OCI-LY3 (cell line): ENCODE measurements at regions not wholly inside any gene's neighbourhood (a gene's known extent, or its start where the extent isn't known, plus 50 kb on each side); places are given as distances from the start of the nearest gene placed in this dataset.
A peak's percentile ranks its signal among the peaks of the same experiment; 100 is the strongest.

Source experiments
- H2AFZ ChIP-seq: fragments of 200-600, 300-600 bp; shearing (Covaris generic); 2 replicates; pipeline ENCODE4 v1.6.0; 2014; ENCODE audit warnings: antibody characterized with exemption, low read depth, low read length
- H3K27ac ChIP-seq: fragments of 200-600, 300-600 bp; sonication (generic); 2 replicates; pipeline ENCODE4 v1.5.1; 2014; ENCODE audit warnings: mild to moderate bottlenecking, low read length, moderate library complexity, mixed read lengths
- H3K27me3 ChIP-seq: fragments of 200-600, 300-600 bp; sonication (generic); 2 replicates; pipeline ENCODE4 v1.6.1; 2014; ENCODE audit warnings: low read depth, low read length, mixed read lengths
- H3K36me3 ChIP-seq: fragments of 200-600, 300-600 bp; sonication (generic); replicated peaks from 2 replicates; pipeline ENCODE3; 2014; ENCODE audit warnings: low read depth, low read length, mixed read lengths
- H3K4me1 ChIP-seq: fragments of 300-600, 200-600 bp; sonication (generic); 2 replicates; pipeline ENCODE4 v1.6.1; 2014; ENCODE audit warnings: low read length, mixed read lengths
- H3K4me2 ChIP-seq: fragments of 200-600, 300-600 bp; sonication (generic); 2 replicates; pipeline ENCODE4 v1.6.1; 2014; ENCODE audit warnings: low read length, mixed read lengths
- H3K4me3 ChIP-seq: fragments of 300-600, 200-600 bp; sonication (generic); 2 replicates; pipeline ENCODE4 v1.5.1; 2014; ENCODE audit warnings: antibody characterized with exemption, mild to moderate bottlenecking, low read length, moderate library complexity
- H3K79me2 ChIP-seq: fragments of 300-600, 200-600 bp; shearing (Covaris generic); 2 replicates; pipeline ENCODE4 v1.6.1; 2014; ENCODE audit warnings: mild to moderate bottlenecking, low read length, mixed read lengths
- H3K9ac ChIP-seq: fragments of 300-600, 200-600 bp; shearing (Covaris generic); 2 replicates; pipeline ENCODE4 v1.6.0; 2014; ENCODE audit warnings: mild to moderate bottlenecking, low read length, moderate library complexity
- H3K9me3 ChIP-seq: fragments of 200-600, 300-600 bp; shearing (Covaris generic); 2 replicates; pipeline ENCODE4 v1.6.1; 2014; ENCODE audit warnings: low read length, mixed read lengths; ENCODE audit not compliant: insufficient read depth
- H4K20me1 ChIP-seq: fragments of 200-600, 300-600 bp; sonication (generic); 2 replicates; pipeline ENCODE4 v1.6.1; 2016; ENCODE audit warnings: low read length, mixed read lengths; ENCODE audit not compliant: insufficient read depth
- EZH2phosphoT487 ChIP-seq: fragments of 200-600 bp; shearing (Covaris generic); IDR thresholded peaks from 2 replicates; pipeline ENCODE4 v1.6.1; 2018; ENCODE audit warnings: antibody characterized with exemption, mixed run types, low read depth
- TF ChIP-seq, protein P1 (sequence below): fragments of 200-600, 300-600 bp; sonication (generic); IDR thresholded peaks from 2 replicates; pipeline ENCODE4 v1.5.1; 2014; ENCODE audit warnings: antibody characterized with exemption, low read length, low read depth

GRCh38 chr20:43393052-43393451 lies 64.6 kb upstream of the SRSF6 start:
- H3K79me2 ChIP-seq = no peaks in the 10 kb centered on the region
- no peak for TF ChIP-seq EZH2phosphoT487
- TF ChIP-seq, protein P1, sequence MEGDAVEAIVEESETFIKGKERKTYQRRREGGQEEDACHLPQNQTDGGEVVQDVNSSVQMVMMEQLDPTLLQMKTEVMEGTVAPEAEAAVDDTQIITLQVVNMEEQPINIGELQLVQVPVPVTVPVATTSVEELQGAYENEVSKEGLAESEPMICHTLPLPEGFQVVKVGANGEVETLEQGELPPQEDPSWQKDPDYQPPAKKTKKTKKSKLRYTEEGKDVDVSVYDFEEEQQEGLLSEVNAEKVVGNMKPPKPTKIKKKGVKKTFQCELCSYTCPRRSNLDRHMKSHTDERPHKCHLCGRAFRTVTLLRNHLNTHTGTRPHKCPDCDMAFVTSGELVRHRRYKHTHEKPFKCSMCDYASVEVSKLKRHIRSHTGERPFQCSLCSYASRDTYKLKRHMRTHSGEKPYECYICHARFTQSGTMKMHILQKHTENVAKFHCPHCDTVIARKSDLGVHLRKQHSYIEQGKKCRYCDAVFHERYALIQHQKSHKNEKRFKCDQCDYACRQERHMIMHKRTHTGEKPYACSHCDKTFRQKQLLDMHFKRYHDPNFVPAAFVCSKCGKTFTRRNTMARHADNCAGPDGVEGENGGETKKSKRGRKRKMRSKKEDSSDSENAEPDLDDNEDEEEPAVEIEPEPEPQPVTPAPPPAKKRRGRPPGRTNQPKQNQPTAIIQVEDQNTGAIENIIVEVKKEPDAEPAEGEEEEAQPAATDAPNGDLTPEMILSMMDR = no peak
- H3K4me1 ChIP-seq = no peaks in the 10 kb centered on the region
- H3K27ac ChIP-seq = no peak overlapping the region
- H3K27me3 ChIP-seq = peaks cover 23% of the 10 kb centered on the region
- H3K4me3 ChIP-seq = no peak overlapping the region
- no peak overlapping the region for H2AFZ ChIP-seq
- H4K20me1 ChIP-seq = no peaks in the 10 kb centered on the region
- no peaks in the 10 kb centered on the region for H3K36me3 ChIP-seq
- H3K9ac ChIP-seq = no peak overlapping the region
- no peak overlapping the region for H3K4me2 ChIP-seq
- no peaks in the 10 kb centered on the region for H3K9me3 ChIP-seq

GRCh38 chr20:43392561-43392960 lies 65.1 kb upstream of the SRSF6 start:
- Histone ChIP-seq H3K9me3 (no peaks in the 10 kb centered on the region), H3K27ac (no peak overlapping the region), H3K79me2 (no peaks in the 10 kb centered on the region), H3K36me3 (no peaks in the 10 kb centered on the region), H4K20me1 (no peaks in the 10 kb centered on the region), H3K9ac (no peak overlapping the region), H3K4me1 (no peaks in the 10 kb centered on the region), H2AFZ (no peak overlapping the region), H3K27me3 (peaks cover 22% of the 10 kb centered on the region), H3K4me2 (no peak overlapping the region), H3K4me3 (no peak overlapping the region)
- TF ChIP-seq EZH2phosphoT487 = no peak
- TF ChIP-seq, protein P1 = no peak

DNA sequence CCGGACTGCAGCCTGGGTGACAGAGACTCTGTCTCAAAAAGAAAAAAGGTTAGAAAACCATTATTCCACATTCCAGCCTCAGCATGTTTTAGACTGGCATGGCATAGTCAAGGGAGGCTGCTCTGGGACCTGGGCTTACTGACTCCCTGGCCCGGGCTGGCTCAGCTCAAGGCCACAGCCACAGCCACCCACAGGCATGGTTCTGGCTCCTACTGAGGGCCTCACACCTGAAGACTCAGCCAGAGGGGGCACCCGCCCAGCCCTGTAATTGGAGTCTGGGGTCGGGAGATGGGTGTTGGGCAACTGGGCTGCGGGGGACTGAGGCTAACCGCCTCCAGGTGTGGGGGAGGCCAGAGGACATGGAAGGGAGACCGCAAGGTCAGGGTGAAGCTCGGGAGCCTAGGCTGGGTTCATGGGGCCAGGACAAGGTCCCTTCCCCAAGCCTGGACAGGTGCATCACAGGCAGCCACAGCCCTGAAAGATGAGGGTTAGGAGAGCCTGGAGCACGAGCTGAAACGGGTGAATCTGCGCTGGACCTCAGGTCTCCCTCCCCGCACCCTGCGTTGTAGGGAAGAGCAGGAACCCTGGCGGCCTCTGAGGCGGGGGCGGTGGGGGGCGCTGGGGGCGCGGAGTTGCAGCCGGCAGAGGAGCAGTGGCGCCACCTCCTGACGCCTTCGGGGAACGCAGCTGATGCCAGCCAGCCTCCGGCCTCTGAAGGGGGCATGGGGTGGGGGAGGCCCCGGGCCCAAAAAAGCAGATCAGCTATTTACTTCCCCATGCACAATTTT lies 67.7 kb upstream of the SRSF6 start:
- no peaks in the 10 kb centered on the region for H4K20me1 ChIP-seq
- peaks cover 9% of the 10 kb centered on the region for H3K4me1 ChIP-seq
- H3K79me2 ChIP-seq = no peaks in the 10 kb centered on the region
- peaks cover 17% of the 10 kb centered on the region for H3K27me3 ChIP-seq
- H3K4me3 ChIP-seq = no peak overlapping the region
- TF ChIP-seq EZH2phosphoT487 = no peak
- TF ChIP-seq, protein P1 = peak; percentile 76
- H3K27ac ChIP-seq = no peak overlapping the region
- H3K9me3 ChIP-seq = 0 out of 2 replicates have a peak, but pooled peaks cover 6% of the 10 kb centered on the region
- H2AFZ ChIP-seq = no peak overlapping the region
- no peak overlapping the region for H3K9ac ChIP-seq
- H3K36me3 ChIP-seq = no peaks in the 10 kb centered on the region
- no peak overlapping the region for H3K4me2 ChIP-seq

DNA sequence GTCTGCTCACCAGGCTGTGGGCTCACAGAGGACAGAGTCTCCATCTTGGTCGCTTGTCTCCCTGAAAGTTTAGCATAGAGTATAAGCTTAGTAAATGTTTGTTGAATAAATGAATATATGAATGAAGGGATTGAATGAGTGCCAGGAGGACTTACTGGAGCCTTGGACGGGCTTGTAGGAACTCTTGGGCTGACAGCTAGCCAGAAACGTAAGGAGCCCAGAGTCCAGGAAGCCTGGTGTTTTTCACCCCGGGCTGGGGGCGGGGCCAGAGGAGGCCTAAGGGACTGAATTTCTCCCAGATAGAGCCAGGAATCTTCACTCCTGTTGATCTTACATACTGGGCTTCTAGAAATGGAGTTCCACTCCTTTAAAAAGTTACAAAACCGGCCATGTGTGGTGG lies 68.5 kb upstream of the SRSF6 start:
- TF ChIP-seq, protein P1 = no peak
- H3K36me3 ChIP-seq = no peaks in the 10 kb centered on the region
- H3K79me2 ChIP-seq = no peaks in the 10 kb centered on the region
- no peak overlapping the region for H3K9ac ChIP-seq
- peaks cover 9% of the 10 kb centered on the region for H3K4me1 ChIP-seq
- H2AFZ ChIP-seq = 0 out of 2 replicates have a peak overlapping the region, but pooled peaks have one; percentile 29
- H3K27me3 ChIP-seq = peaks cover 16% of the 10 kb centered on the region
- H3K27ac ChIP-seq = no peak overlapping the region
- 0 out of 2 replicates have a peak, but pooled peaks cover 6% of the 10 kb centered on the region for H3K9me3 ChIP-seq
- no peak overlapping the region for H3K4me2 ChIP-seq
- no peak overlapping the region for H3K4me3 ChIP-seq
- no peaks in the 10 kb centered on the region for H4K20me1 ChIP-seq
